K562 (cell line): ENCODE measurements at regions not wholly inside any gene's neighbourhood (a gene's known extent, or its start where the extent isn't known, plus 50 kb on each side); places are given as distances from the start of the nearest gene placed in this dataset.

Experiments used
- ATAC-seq: fragments of 200-7000 bp; cut with Tn5 transposase; 3 replicates; pipeline ENCODE4 v1.9.1; 2020; ENCODE audit warnings: moderate library complexity
- BruUV-seq: library from RNA; stranded (reverse); fragments of 400-500 nt; replicated peaks from 2 replicates; lab custom pipeline; 2021; lab: Mats Ljungman, UMichigan
- CTCF ChIA-PET: fragments of 300-600 bp; formaldehyde crosslinking; extraction: SDS; loops from one replicate; lab custom pipeline; 2021; ENCODE audit warnings: low intra/inter-chr PET ratio; lab: Yijun Ruan, JAX
- POLR2A ChIA-PET: fragments of 300-600, 350-650 bp; sonication (Branson Sonifier 250); formaldehyde crosslinking; extraction: SDS; loops from one replicate; lab custom pipeline; 2021; ENCODE audit warnings: antibody characterized with exemption, inconsistent platforms; lab: Yijun Ruan, JAX
- DNase-seq, 4 experiments: peaks; one replicate each; pipeline versions ENCODE4 v3.0.0 to v3.0.0-alpha.2; 2011 to 2018; ENCODE audit warnings: low spot score in 3 of 4, mixed read lengths in 3 of 4; ENCODE audit errors: extremely low read depth in 1 of 4
- FAIRE-seq: peaks from 2 replicates; lab custom pipeline; 2011; peaks lifted over from hg19 to GRCh38; lab: Jason Lieb, UNC
- H2AFZ ChIP-seq: 2 replicates; pipeline ENCODE4 v1.6.0; 2011; ENCODE audit warnings: low read depth, low read length, control low read depth, inconsistent platforms
- H3K27ac ChIP-seq: fragments of 200-600 bp; 3 replicates; pipeline ENCODE4 v1.8.0; 2011; ENCODE audit warnings: low read depth, mild to moderate bottlenecking, control low read depth, inconsistent platforms, low read length, moderate library complexity, mixed read lengths; ENCODE audit errors: extremely low read depth
- H3K27me3 ChIP-seq, 2 experiments: fragments of 300-600 bp in 1 of 2; 2 replicates in 1 of 2; 3 replicates in 1 of 2; pipeline versions ENCODE4 v1.6.0 to v1.8.0; 2011; ENCODE audit warnings: inconsistent platforms in 2 of 2, low read length in 2 of 2, mild to moderate bottlenecking in 1 of 2, mixed read lengths in 1 of 2, moderate library complexity in 1 of 2; ENCODE audit not compliant: control insufficient read depth in 2 of 2, insufficient read depth in 2 of 2
- H3K36me3 ChIP-seq: fragments of 300-600 bp; 3 replicates; pipeline ENCODE4 v1.8.0; 2011; ENCODE audit warnings: mild to moderate bottlenecking, low read length, inconsistent platforms; ENCODE audit not compliant: control insufficient read depth, insufficient read depth
- H3K4me1 ChIP-seq, 2 experiments: fragments of 200-600 bp in 1 of 2; replicated peaks in 1 of 2; 2 replicates in 1 of 2; 3 replicates in 1 of 2; pipeline versions ENCODE4 v1.5.1 to v1.8.0; 2011; ENCODE audit warnings: inconsistent platforms in 2 of 2, low read length in 2 of 2, mild to moderate bottlenecking in 1 of 2, mixed read lengths in 1 of 2, moderate library complexity in 1 of 2; ENCODE audit not compliant: control insufficient read depth in 2 of 2, insufficient read depth in 2 of 2
- H3K4me2 ChIP-seq: 2 replicates; pipeline ENCODE4 v1.6.1; 2011; ENCODE audit warnings: low read length, control low read depth, inconsistent platforms, mixed read lengths; ENCODE audit not compliant: insufficient read depth
- H3K4me3 ChIP-seq: fragments of 200-600 bp; sonication (generic), shearing (Covaris generic); 2 replicates; pipeline ENCODE4 v1.5.1; 2016; ENCODE audit warnings: control low read depth, inconsistent platforms
- H3K79me2 ChIP-seq: fragments of 200-600 bp; 3 replicates; pipeline ENCODE4 v1.8.0; 2011; ENCODE audit warnings: low read length, inconsistent platforms; ENCODE audit not compliant: control insufficient read depth, insufficient read depth
- H3K9ac ChIP-seq, 2 experiments: 2 replicates each; pipeline versions ENCODE4 v1.6.0 to v1.6.1; 2011; ENCODE audit warnings: low read depth in 2 of 2, low read length in 2 of 2, control low read depth in 1 of 2, inconsistent platforms in 1 of 2, mild to moderate bottlenecking in 1 of 2, mixed read lengths in 1 of 2; ENCODE audit not compliant: insufficient read depth in 1 of 2
- H3K9me1 ChIP-seq: one replicate; pipeline ENCODE4 v1.6.0; 2011; ENCODE audit warnings: inconsistent platforms, mild to moderate bottlenecking, low read length, moderate library complexity; ENCODE audit not compliant: control insufficient read depth, insufficient read depth
- H3K9me3 ChIP-seq: replicated peaks from 2 replicates; pipeline ENCODE4 v1.5.1; 2011; ENCODE audit warnings: low read depth, low read length, inconsistent platforms; ENCODE audit not compliant: control insufficient read depth, insufficient read depth
- H4K20me1 ChIP-seq: replicated peaks from 2 replicates; pipeline ENCODE4 v1.6.1; 2011; ENCODE audit warnings: low read length, inconsistent platforms, mixed read lengths; ENCODE audit not compliant: control insufficient read depth, insufficient read depth
- CHD1 ChIP-seq: fragments of 200-600 bp; sonication (generic); IDR thresholded peaks from one replicate; pipeline ENCODE4 v1.6.1; 2012; ENCODE audit warnings: mild to moderate bottlenecking, moderate library complexity, low read length, inconsistent platforms
- FUS ChIP-seq: fragments of 200-400 bp; formaldehyde crosslinking; optimal IDR thresholded peaks from 2 replicates; pipeline ENCODE3; 2017; ENCODE audit warnings: low read depth, low read length
- HIVEP1 ChIP-seq: fragments of 250-450 bp; sonication (Bioruptor Pico); IDR thresholded peaks from 2 replicates; pipeline ENCODE4 v1.4.0; 2020; ENCODE audit warnings: mild to moderate bottlenecking
- NFXL1 ChIP-seq: fragments of 450-650 bp; formaldehyde crosslinking; IDR thresholded peaks from 2 replicates; pipeline ENCODE4 v1.4.0; 2021; ENCODE audit warnings: mild to moderate bottlenecking
- U2AF2 ChIP-seq: fragments of 200-400 bp; formaldehyde crosslinking; optimal IDR thresholded peaks from 2 replicates; pipeline ENCODE3; 2017; ENCODE audit warnings: low read depth, mild to moderate bottlenecking, low read length
- YBX1 ChIP-seq: fragments of 450-650 bp; IDR thresholded peaks from 2 replicates; pipeline ENCODE4 v1.7.1; 2016; ENCODE audit warnings: mild to moderate bottlenecking
- ZC3H8 ChIP-seq: fragments of 450-650 bp; IDR thresholded peaks from 2 replicates; pipeline ENCODE4 v1.6.1; 2017
- ZNF146 ChIP-seq: IDR thresholded peaks from one replicate; pipeline ENCODE4 v1.6.1; 2018; ENCODE audit warnings: missing compliant biosample characterization; ENCODE audit not compliant: unreplicated experiment
- WGBS: fragments of 100-300 bp; shearing (Covaris generic); methylation state at CpG from one replicate; pipeline ENCODE4 v1.1.6; 2016; ENCODE audit warnings: low coverage, mixed read lengths; ENCODE audit not compliant: insufficient coverage; ENCODE audit errors: missing lambda C conversion rate; 5-methylcytosine and 5-hydroxymethylcytosine counted together
- in situ Hi-C: fragments of 300-500 bp; cut with MboI; formaldehyde crosslinking; loops from 4 replicates; pipeline ENCODE4 v1.15.0; 2018; ENCODE audit warnings: inconsistent platforms, mixed read lengths
- intact Hi-C: fragments of 100-400 bp; cut with micrococcal nuclease; formaldehyde crosslinking; loops from 2 replicates; pipeline ENCODE4 v1.14.2; 2022
- TF ChIP-seq, protein P1 (sequence below): fragments of 450-650 bp; IDR thresholded peaks from 2 replicates; pipeline ENCODE4 v1.6.1; 2016
- TF ChIP-seq, protein P2 (sequence below): sonication (generic); formaldehyde crosslinking; IDR thresholded peaks from 2 replicates; pipeline ENCODE4 v1.8.0; 2022; ENCODE audit warnings: mild to moderate bottlenecking, missing genetic modification reagents
- TF ChIP-seq, protein P3 (sequence below): fragments of 450-650 bp; conservative IDR thresholded peaks from 2 replicates; pipeline ENCODE4 v1.6.1; 2016; ENCODE audit warnings: missing genetic modification characterization, low read depth, mild to moderate bottlenecking, control low read depth, missing compliant biosample characterization
- TF ChIP-seq, protein P4 (sequence below): fragments of 250-450 bp; sonication (Bioruptor Pico); IDR thresholded peaks from 2 replicates; pipeline ENCODE4 v1.5.0; 2021; ENCODE audit warnings: mild to moderate bottlenecking, borderline replicate concordance
- TF ChIP-seq, protein P5 (sequence below): sonication (generic); formaldehyde crosslinking; IDR thresholded peaks from 2 replicates; pipeline ENCODE4 v1.8.0; 2022; ENCODE audit warnings: mild to moderate bottlenecking, missing genetic modification reagents

DNA sequence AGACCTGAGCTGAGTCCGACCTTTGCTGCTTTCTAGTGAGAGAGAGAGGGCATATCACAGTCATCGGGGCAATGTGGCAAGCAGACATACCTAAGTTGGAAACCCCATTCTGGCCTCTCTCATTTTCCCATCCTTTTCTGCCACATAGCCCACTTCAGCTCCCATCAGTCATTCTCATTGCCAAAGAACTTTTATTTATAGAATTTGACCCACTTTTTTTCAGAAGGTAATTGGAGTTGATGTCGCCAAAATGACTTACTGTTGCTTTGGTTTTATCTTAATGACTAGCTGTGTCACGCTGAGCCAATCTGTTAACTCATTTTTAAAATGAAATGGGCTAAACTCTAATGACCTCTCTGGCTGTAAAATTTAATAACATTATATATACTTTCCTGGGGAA lies 63.9 kb upstream of the RMST start:
- Histone ChIP-seq H3K9ac (no peak overlapping the region), H3K9me3 (no peaks in the 10 kb centered on the region), H3K9me1 (no peaks in the 10 kb centered on the region), H3K79me2 (no peaks in the 10 kb centered on the region), H3K4me2 (no peak overlapping the region), H3K27me3 (no peaks in the 10 kb centered on the region), H2AFZ (no peak overlapping the region), H3K4me3 (no peak overlapping the region), H3K36me3 (no peaks in the 10 kb centered on the region), H4K20me1 (no peaks in the 10 kb centered on the region), H3K4me1 (no peaks in the 10 kb centered on the region), H3K27ac (no peak overlapping the region)
- no peak for TF ChIP-seq CHD1
- no peak for TF ChIP-seq NFXL1
- no peak for TF ChIP-seq YBX1
- TF ChIP-seq, protein P1, sequence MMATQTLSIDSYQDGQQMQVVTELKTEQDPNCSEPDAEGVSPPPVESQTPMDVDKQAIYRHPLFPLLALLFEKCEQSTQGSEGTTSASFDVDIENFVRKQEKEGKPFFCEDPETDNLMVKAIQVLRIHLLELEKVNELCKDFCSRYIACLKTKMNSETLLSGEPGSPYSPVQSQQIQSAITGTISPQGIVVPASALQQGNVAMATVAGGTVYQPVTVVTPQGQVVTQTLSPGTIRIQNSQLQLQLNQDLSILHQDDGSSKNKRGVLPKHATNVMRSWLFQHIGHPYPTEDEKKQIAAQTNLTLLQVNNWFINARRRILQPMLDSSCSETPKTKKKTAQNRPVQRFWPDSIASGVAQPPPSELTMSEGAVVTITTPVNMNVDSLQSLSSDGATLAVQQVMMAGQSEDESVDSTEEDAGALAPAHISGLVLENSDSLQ: no peak
- TF ChIP-seq, protein P2, sequence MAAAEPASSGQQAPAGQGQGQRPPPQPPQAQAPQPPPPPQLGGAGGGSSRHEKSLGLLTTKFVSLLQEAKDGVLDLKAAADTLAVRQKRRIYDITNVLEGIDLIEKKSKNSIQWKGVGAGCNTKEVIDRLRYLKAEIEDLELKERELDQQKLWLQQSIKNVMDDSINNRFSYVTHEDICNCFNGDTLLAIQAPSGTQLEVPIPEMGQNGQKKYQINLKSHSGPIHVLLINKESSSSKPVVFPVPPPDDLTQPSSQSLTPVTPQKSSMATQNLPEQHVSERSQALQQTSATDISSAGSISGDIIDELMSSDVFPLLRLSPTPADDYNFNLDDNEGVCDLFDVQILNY: no peak
- TF ChIP-seq ZNF146 (CRISPR knock-in tag): no peak
- TF ChIP-seq HIVEP1 (CRISPR knock-in tag): no peak
- TF ChIP-seq, protein P3, sequence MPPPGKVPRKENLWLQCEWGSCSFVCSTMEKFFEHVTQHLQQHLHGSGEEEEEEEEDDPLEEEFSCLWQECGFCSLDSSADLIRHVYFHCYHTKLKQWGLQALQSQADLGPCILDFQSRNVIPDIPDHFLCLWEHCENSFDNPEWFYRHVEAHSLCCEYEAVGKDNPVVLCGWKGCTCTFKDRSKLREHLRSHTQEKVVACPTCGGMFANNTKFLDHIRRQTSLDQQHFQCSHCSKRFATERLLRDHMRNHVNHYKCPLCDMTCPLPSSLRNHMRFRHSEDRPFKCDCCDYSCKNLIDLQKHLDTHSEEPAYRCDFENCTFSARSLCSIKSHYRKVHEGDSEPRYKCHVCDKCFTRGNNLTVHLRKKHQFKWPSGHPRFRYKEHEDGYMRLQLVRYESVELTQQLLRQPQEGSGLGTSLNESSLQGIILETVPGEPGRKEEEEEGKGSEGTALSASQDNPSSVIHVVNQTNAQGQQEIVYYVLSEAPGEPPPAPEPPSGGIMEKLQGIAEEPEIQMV: no peak
- TF ChIP-seq, protein P4, sequence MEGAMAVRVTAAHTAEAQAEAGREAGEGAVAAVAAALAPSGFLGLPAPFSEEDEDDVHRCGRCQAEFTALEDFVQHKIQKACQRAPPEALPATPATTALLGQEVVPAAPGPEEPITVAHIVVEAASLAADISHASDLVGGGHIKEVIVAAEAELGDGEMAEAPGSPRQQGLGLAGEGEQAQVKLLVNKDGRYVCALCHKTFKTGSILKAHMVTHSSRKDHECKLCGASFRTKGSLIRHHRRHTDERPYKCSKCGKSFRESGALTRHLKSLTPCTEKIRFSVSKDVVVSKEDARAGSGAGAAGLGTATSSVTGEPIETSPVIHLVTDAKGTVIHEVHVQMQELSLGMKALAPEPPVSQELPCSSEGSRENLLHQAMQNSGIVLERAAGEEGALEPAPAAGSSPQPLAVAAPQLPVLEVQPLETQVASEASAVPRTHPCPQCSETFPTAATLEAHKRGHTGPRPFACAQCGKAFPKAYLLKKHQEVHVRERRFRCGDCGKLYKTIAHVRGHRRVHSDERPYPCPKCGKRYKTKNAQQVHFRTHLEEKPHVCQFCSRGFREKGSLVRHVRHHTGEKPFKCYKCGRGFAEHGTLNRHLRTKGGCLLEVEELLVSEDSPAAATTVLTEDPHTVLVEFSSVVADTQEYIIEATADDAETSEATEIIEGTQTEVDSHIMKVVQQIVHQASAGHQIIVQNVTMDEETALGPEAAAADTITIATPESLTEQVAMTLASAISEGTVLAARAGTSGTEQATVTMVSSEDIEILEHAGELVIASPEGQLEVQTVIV (CRISPR knock-in tag): no peak
- TF ChIP-seq U2AF2: no peak
- TF ChIP-seq, protein P5, sequence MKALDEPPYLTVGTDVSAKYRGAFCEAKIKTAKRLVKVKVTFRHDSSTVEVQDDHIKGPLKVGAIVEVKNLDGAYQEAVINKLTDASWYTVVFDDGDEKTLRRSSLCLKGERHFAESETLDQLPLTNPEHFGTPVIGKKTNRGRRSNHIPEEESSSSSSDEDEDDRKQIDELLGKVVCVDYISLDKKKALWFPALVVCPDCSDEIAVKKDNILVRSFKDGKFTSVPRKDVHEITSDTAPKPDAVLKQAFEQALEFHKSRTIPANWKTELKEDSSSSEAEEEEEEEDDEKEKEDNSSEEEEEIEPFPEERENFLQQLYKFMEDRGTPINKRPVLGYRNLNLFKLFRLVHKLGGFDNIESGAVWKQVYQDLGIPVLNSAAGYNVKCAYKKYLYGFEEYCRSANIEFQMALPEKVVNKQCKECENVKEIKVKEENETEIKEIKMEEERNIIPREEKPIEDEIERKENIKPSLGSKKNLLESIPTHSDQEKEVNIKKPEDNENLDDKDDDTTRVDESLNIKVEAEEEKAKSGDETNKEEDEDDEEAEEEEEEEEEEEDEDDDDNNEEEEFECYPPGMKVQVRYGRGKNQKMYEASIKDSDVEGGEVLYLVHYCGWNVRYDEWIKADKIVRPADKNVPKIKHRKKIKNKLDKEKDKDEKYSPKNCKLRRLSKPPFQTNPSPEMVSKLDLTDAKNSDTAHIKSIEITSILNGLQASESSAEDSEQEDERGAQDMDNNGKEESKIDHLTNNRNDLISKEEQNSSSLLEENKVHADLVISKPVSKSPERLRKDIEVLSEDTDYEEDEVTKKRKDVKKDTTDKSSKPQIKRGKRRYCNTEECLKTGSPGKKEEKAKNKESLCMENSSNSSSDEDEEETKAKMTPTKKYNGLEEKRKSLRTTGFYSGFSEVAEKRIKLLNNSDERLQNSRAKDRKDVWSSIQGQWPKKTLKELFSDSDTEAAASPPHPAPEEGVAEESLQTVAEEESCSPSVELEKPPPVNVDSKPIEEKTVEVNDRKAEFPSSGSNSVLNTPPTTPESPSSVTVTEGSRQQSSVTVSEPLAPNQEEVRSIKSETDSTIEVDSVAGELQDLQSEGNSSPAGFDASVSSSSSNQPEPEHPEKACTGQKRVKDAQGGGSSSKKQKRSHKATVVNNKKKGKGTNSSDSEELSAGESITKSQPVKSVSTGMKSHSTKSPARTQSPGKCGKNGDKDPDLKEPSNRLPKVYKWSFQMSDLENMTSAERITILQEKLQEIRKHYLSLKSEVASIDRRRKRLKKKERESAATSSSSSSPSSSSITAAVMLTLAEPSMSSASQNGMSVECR (CRISPR knock-in tag): no peak
- TF ChIP-seq ZC3H8: no peak
- TF ChIP-seq FUS: no peak
- DNase-seq (no peak), ATAC-seq (no peak), FAIRE-seq (no peak)
- CTCF ChIA-PET: no interaction called here
- intact Hi-C loops: no loop called here
- WGBS: 0% methylated on average over 4 of the region's 4 CpGs
- BruUV-seq: no TSS peak
- POLR2A ChIA-PET: no interaction called here
- in situ Hi-C loops: no loop called here
